GM12801 (cell line): ENCODE measurements at regions not wholly inside any gene's neighbourhood (a gene's known extent, or its start where the extent isn't known, plus 50 kb on each side); places are given as distances from the start of the nearest gene placed in this dataset.

Experiments used
- CTCF ChIP-seq: IDR thresholded peaks from one replicate; pipeline ENCODE4 v1.5.1; 2011; ENCODE audit warnings: control low read depth; ENCODE audit not compliant: insufficient read length; ENCODE audit errors: extremely low read depth

DNA sequence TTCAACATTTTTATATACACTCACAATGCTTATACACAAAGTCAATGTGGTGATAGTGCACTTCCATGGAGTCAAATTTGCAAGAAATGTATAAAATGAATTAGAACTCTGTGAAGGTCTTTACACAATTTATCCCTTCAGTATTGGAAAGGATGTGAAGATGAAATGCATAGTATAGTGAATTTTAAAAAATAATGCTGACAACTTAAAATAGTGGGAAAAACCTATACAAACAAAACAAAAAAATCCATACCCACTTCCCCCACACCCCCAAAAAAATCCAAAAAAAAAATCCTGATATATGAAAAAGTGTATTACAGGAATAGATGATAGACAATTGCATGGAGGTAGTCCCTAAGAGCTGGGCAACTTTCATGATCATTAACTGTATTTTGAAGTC, 165.3 kb downstream of the HLX start:
- no peak for TF ChIP-seq CTCF

- no peak for TF ChIP-seq CTCF
Observed at GRCh38 chr1:221045151-221045550, 165.9 kb downstream of the HLX start.

DNA sequence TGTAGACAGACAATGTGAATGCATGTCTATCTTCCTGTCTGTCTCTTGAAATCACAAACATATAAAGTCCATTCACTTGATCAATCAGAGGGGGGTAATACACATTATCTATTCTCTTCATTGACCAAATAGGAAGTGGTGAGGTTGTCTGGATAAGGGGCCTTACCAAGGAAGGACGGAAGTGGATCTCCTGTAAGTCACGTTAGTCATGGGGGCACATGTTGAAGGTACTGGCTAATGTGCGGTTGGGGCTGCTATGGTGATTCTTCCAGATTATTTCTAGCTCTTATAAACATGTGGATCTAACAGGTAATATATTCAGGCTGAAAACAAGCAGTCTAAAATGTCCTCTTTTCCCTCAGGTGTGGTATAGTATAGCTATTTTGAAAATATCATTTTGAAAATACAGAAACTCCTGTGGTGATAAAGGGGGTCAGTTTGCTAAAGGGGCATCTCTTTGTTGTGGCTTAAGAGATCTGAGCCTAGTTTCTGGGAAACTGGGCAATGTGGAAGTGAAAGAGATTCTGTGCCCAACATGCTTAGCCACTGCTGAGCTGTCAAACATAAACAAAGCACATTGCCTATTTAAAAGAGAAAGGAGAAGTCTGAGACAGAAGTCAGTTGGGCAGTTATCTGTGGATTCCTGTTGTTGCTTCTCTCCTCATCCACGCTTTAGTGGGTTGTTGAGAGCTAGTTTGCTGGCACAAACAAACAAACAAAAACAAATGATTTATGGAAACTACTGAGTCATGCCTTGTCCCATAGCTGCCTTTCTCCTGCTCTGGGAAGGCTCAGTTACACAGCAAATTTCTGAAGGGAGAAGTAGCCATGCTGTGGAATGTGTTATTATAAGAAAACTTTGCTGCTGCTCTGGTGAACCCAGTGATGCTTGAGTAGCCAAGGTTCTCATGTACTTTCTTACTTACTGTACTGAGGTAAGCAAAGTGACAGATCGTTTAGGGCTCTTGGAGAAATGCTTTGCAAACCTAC, 166.9 kb downstream of the HLX start:
- TF ChIP-seq CTCF, result no peak

GRCh38 chr1:221053889-221054288, 174.6 kb downstream of the HLX start:
- no peak for TF ChIP-seq CTCF

DNA sequence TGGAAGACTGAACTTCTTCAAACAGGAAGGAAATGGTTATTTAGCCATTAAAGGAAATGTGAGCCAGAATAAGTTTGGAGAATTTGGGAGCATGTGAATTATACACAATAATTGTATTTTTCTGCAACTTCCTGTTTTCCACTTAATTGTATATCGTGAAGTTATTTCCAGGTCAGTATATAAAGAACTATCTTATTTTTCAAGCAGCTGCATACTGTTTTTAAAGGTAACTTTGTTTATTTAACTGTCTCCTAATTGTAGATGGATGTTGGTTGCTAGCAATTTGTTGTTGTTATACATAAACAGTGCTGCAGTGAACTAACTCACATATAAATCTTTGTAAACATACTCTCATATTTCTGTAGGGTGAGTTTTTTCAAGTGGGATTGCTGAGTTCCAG, 180.3 kb downstream of the HLX start:
- TF ChIP-seq CTCF, result no peak

GRCh38 chr1:221063651-221064050, 184.4 kb downstream of the HLX start:
- no peak for TF ChIP-seq CTCF

DNA sequence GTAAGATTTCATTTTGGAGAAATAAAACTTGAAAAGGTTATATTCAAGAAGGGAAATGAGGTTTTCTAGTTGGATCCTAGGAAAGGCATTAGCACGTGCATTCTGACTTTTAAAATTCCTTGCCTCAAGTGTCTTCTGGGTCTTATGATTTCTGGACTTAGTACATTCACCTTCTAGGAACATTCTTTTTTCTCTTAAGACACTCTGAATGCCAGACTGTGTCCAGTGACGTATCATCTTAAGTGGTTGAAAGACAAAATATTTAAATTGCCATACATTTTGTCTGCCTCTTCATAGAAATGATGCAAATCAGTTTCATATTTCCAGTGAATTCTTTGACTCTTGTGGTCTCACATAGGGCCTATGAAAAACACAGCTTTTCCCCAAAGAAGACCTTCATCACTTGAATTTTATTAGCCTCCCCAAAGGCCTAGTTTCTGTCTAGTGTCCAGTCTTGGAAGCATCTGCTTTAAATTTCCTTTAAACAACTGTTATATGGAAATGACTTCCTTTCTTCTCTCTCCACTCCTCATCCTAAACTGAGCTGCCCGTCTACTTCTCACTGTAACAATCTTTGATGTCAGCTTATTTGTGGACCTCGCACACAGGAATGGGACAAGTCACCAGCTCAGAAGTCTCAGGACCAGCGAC, 187.2 kb downstream of the HLX start:
- TF ChIP-seq CTCF, result no peak
